T-helper 1 cell (primary cell): ENCODE measurements at regions not wholly inside any gene's neighbourhood (a gene's known extent, or its start where the extent isn't known, plus 50 kb on each side); places are given as distances from the start of the nearest gene placed in this dataset.
"Not testable (repeated sequence)": the region's sequence is repeated elsewhere in the genome, so short reads cannot be mapped to it uniquely, and the experiment has no call there.

ENCODE experiments used
- DNase-seq, 5 donors: peaks; one replicate each; pipeline ENCODE4 v3.0.0-alpha.2; 2012 to 2020

GRCh38 chr3:157618075-157618760 lies 115.0 kb upstream of the VEPH1 start:
- DNase-seq, result peak in 1 of 5 donors; percentile 33

GRCh38 chr3:157614896-157615295 lies 111.7 kb upstream of the VEPH1 start:
- DNase-seq, result no peak

GRCh38 chr3:157611536-157612076 lies 108.4 kb upstream of the VEPH1 start:
- DNase-seq, result no peak

- DNase-seq, result no peak
Measured at GRCh38 chr3:157610876-157611535, 107.8 kb upstream of the VEPH1 start.

GRCh38 chr3:157607826-157608405 lies 104.7 kb upstream of the VEPH1 start:
- no peak for DNase-seq

- no peak for DNase-seq
Measured at GRCh38 chr3:157606852-157607197, 103.6 kb upstream of the VEPH1 start.

- peak in 4 of 5 donors; percentile 19 to 37 (median 27) for DNase-seq
Measured at GRCh38 chr3:157606011-157606851, 103.0 kb upstream of the VEPH1 start.

GRCh38 chr3:157605356-157605755 lies 102.1 kb upstream of the VEPH1 start:
- no peak for DNase-seq

GRCh38 chr3:157602424-157602823 lies 99.2 kb upstream of the VEPH1 start:
- DNase-seq, result no peak

- DNase-seq, result no peak
Measured at GRCh38 chr3:157595259-157595658, 92.0 kb upstream of the VEPH1 start.

- DNase-seq, result no peak
Measured at GRCh38 chr3:157594413-157594812, 91.2 kb upstream of the VEPH1 start.

- DNase-seq, result no peak
Measured at GRCh38 chr3:157592769-157593168, 89.6 kb upstream of the VEPH1 start.

GRCh38 chr3:157590273-157590672 lies 87.1 kb upstream of the VEPH1 start:
- DNase-seq, result no peak

- DNase-seq, result no peak
Measured at GRCh38 chr3:157589211-157589610, 86.0 kb upstream of the VEPH1 start.

- DNase-seq, result no peak
Measured at GRCh38 chr3:157588386-157589060, 85.3 kb upstream of the VEPH1 start.

- DNase-seq, result no peak
Measured at GRCh38 chr3:157586293-157586692, 83.1 kb upstream of the VEPH1 start.

- DNase-seq, result no peak
Measured at GRCh38 chr3:157585386-157585785, 82.2 kb upstream of the VEPH1 start.

GRCh38 chr3:157582637-157582973 lies 79.4 kb upstream of the VEPH1 start:
- no peak for DNase-seq

GRCh38 chr3:157581956-157582636 lies 78.9 kb upstream of the VEPH1 start:
- DNase-seq, result not testable (repeated sequence)

- no peak for DNase-seq
Measured at GRCh38 chr3:157581371-157581770, 78.2 kb upstream of the VEPH1 start.

- DNase-seq, result no peak
Measured at GRCh38 chr3:157578181-157578580, 75.0 kb upstream of the VEPH1 start.

GRCh38 chr3:157574531-157574930 lies 71.3 kb upstream of the VEPH1 start:
- DNase-seq, result no peak
